ENCODE measurements at regions not wholly inside any gene's neighbourhood (a gene's known extent, or its start where the extent isn't known, plus 50 kb on each side); places are given as distances from the start of the nearest gene placed in this dataset.

DNA sequence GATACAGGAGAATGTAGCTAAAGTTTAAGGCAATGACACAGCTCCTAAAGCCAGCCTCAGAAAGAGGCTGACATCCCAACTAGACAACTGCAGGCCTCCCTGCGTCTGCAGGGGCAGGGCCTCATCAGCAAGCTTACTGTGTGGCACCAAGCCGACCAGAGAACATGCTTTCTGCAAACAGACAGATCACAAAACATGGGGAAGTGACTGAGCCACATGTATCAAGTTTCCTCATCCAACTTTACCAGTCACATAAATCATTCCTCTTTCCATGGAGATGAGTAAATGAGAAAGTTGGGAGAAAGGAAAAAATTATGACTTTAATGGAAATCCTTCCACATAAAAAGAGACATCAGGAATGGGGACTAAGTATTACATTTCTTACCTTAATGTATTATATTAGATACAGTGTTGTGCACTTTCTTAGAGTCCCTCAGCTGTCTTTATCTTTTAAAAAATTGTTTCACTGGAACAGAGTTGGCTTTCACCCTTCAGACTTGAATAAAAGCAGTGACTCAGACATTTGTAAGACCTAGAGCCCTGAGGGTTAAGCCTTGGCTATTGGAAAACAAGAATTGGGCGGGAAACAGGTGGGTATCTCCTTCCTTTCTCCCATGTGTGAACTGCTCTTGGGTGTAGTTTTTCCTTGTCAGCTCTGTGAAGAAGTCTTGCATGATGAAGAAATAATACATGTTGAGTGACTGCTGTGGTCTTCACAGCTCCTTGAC, 305.7 kb upstream of the SNX7 start:
- Mint-ChIP-seq H3K9me3 (peaks cover 5 to 19% (median 11%) of the 10 kb centered on the region in 7 donors), H3K27ac (no peak overlapping the region), H3K36me3 (peaks cover 0 to 2% of the 10 kb centered on the region in 2 donors), H3K4me3 (no peak overlapping the region), H3K27me3 (ENCODE audit: low read depth in 3 of 3) (peaks cover 0 to 2% (median 0%) of the 10 kb centered on the region in 3 donors), H3K4me1 (peaks cover 2% of the 10 kb centered on the region)
- H3K4me1 ChIP-seq (ENCODE audit: control insufficient read depth in 1 of 2, insufficient read depth in 2 of 2, low read length in 2 of 2) = no peaks in the 10 kb centered on the region
- DNase-seq = no peak
- no peak overlapping the region for H2AFZ ChIP-seq (ENCODE audit: insufficient read depth, low read depth, low read length, poor library complexity, severe bottlenecking)
- H3K27ac ChIP-seq (ENCODE audit: low read depth in 1 of 2, low read length in 2 of 2) = no peak overlapping the region
- no peak overlapping the region for H3K9ac ChIP-seq (ENCODE audit: insufficient read depth, low read length, poor library complexity, severe bottlenecking)
- H3K79me2 ChIP-seq (ENCODE audit: insufficient read depth, low read length) = no peaks in the 10 kb centered on the region
- H3K36me3 ChIP-seq (replicated peaks in 1 of 2; ENCODE audit: control insufficient read depth in 1 of 2, insufficient read depth in 2 of 2, low read length in 2 of 2) = no peaks in the 10 kb centered on the region
- TF ChIP-seq, protein P1, sequence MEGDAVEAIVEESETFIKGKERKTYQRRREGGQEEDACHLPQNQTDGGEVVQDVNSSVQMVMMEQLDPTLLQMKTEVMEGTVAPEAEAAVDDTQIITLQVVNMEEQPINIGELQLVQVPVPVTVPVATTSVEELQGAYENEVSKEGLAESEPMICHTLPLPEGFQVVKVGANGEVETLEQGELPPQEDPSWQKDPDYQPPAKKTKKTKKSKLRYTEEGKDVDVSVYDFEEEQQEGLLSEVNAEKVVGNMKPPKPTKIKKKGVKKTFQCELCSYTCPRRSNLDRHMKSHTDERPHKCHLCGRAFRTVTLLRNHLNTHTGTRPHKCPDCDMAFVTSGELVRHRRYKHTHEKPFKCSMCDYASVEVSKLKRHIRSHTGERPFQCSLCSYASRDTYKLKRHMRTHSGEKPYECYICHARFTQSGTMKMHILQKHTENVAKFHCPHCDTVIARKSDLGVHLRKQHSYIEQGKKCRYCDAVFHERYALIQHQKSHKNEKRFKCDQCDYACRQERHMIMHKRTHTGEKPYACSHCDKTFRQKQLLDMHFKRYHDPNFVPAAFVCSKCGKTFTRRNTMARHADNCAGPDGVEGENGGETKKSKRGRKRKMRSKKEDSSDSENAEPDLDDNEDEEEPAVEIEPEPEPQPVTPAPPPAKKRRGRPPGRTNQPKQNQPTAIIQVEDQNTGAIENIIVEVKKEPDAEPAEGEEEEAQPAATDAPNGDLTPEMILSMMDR (IDR thresholded peaks at IDR 0.05) = no peak
- no peaks in the 10 kb centered on the region for H4K20me1 ChIP-seq (ENCODE audit: insufficient read depth, low read length)
- 67% methylated on average over 1 of the region's 3 CpGs for WGBS (ENCODE audit: insufficient coverage)
- no peaks in the 10 kb centered on the region for H3K27me3 ChIP-seq (ENCODE audit: control insufficient read depth in 2 of 2, insufficient read depth in 2 of 2, low read length in 2 of 2)
- no peak overlapping the region for H3K4me3 ChIP-seq (replicated peaks in 1 of 3; ENCODE audit: low read depth in 2 of 3, low read length in 3 of 3)
- intact Hi-C loops (cut with micrococcal nuclease) = no loop called here
- H3K4me2 ChIP-seq (replicated peaks; ENCODE audit: extremely low read depth, low read length, poor library complexity, severe bottlenecking) = no peak overlapping the region
- H3K9me3 ChIP-seq (replicated peaks in 1 of 2; ENCODE audit: control insufficient read depth in 1 of 2, insufficient read depth in 1 of 2, low read length in 2 of 2) = peaks cover 5 to 8% of the 10 kb centered on the region in 2 donors

DNA sequence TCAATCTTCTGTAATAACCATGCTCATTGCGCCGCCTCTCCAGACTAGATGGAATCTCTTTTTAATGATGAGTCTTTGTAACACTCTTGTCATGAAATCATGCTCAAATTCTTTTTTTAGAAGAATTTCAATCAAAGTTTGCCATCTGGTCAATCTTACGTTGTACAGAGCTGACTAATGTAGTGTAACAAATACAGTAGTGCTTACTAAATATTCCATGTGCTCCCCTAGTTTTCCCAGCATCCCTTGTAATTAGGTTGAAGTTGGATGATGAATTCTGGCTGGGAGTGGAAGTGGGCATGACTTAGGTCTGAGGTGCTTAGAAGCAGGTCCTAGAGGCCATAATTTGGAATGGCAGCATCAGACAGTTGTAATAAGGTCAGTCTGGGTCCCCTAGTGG, 309.1 kb upstream of the SNX7 start:
- no CpG with 5 or more reads among the region's 3 CpGs for WGBS (ENCODE audit: insufficient coverage)
- Mint-ChIP-seq H3K4me3 (no peak overlapping the region), H3K9me3 (peaks cover 0 to under 1% (median under 1%) of the 10 kb centered on the region in 7 donors)

More for the DNA sequence above, 309.1 kb upstream of the SNX7 start:
- no peak overlapping the region for H3K4me2 ChIP-seq (replicated peaks; ENCODE audit: extremely low read depth, low read length, poor library complexity, severe bottlenecking)
- Mint-ChIP-seq H3K36me3 (no peaks in the 10 kb centered on the region), H3K4me1 (peaks cover 2% of the 10 kb centered on the region), H3K27ac (no peak overlapping the region), H3K27me3 (ENCODE audit: low read depth in 3 of 3) (peaks cover 0 to 2% (median 0%) of the 10 kb centered on the region in 3 donors)
- H3K9ac ChIP-seq (ENCODE audit: insufficient read depth, low read length, poor library complexity, severe bottlenecking) = no peak overlapping the region
- no peaks in the 10 kb centered on the region for H3K79me2 ChIP-seq (ENCODE audit: insufficient read depth, low read length)
- TF ChIP-seq, protein P1 (IDR thresholded peaks at IDR 0.05) = no peak
- H3K27ac ChIP-seq (ENCODE audit: low read depth in 1 of 2, low read length in 2 of 2) = no peak overlapping the region
- H3K4me1 ChIP-seq (ENCODE audit: control insufficient read depth in 1 of 2, insufficient read depth in 2 of 2, low read length in 2 of 2) = no peaks in the 10 kb centered on the region
- no peaks in the 10 kb centered on the region for H3K36me3 ChIP-seq (replicated peaks in 1 of 2; ENCODE audit: control insufficient read depth in 1 of 2, insufficient read depth in 2 of 2, low read length in 2 of 2)
- H3K4me3 ChIP-seq (replicated peaks in 1 of 3; ENCODE audit: low read depth in 2 of 3, low read length in 3 of 3) = no peak overlapping the region
- no peaks in the 10 kb centered on the region for H3K27me3 ChIP-seq (ENCODE audit: control insufficient read depth in 2 of 2, insufficient read depth in 2 of 2, low read length in 2 of 2)
- H2AFZ ChIP-seq (ENCODE audit: insufficient read depth, low read depth, low read length, poor library complexity, severe bottlenecking) = no peak overlapping the region
- intact Hi-C loops (cut with micrococcal nuclease) = no loop called here
- no peaks in the 10 kb centered on the region for H4K20me1 ChIP-seq (ENCODE audit: insufficient read depth, low read length)
- peaks cover 0 to under 1% of the 10 kb centered on the region in 2 donors for H3K9me3 ChIP-seq (replicated peaks in 1 of 2; ENCODE audit: control insufficient read depth in 1 of 2, insufficient read depth in 1 of 2, low read length in 2 of 2)
- DNase-seq = no peak
